ENCODE measurements at regions not wholly inside any gene's neighbourhood (a gene's known extent, or its start where the extent isn't known, plus 50 kb on each side); places are given as distances from the start of the nearest gene placed in this dataset.

DNA sequence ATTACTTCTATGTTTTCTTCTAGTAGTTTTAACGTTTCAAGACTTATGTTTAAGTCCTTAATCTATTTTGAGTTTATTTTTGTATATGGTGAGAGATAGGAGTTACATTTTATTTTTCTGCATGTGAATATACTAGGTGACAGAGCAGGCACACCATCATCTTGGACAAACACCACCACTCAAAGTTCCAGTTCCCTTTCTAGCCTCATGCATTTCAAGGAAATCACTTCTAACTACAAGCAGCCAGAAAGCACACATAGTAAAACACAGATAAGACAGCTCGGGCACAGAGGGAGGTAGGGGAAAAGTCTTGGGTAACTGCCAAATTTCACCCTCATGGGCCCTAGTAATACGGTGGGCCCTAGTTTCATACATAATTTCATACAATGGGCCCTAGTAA is 609.4 kb upstream of the HS3ST5 start:
- TF ChIP-seq, protein P1, sequence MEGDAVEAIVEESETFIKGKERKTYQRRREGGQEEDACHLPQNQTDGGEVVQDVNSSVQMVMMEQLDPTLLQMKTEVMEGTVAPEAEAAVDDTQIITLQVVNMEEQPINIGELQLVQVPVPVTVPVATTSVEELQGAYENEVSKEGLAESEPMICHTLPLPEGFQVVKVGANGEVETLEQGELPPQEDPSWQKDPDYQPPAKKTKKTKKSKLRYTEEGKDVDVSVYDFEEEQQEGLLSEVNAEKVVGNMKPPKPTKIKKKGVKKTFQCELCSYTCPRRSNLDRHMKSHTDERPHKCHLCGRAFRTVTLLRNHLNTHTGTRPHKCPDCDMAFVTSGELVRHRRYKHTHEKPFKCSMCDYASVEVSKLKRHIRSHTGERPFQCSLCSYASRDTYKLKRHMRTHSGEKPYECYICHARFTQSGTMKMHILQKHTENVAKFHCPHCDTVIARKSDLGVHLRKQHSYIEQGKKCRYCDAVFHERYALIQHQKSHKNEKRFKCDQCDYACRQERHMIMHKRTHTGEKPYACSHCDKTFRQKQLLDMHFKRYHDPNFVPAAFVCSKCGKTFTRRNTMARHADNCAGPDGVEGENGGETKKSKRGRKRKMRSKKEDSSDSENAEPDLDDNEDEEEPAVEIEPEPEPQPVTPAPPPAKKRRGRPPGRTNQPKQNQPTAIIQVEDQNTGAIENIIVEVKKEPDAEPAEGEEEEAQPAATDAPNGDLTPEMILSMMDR (IDR thresholded peaks at IDR 0.05), result no peak
- Mint-ChIP-seq H3K36me3 (no peaks in the 10 kb centered on the region), H3K4me3 (no peak overlapping the region), H3K9me3 (peaks cover 0 to 8% (median 0%) of the 10 kb centered on the region in 7 donors), H3K27ac (no peak overlapping the region), H3K27me3 (ENCODE audit: low read depth in 3 of 3) (no peaks in the 10 kb centered on the region), H3K4me1 (no peaks in the 10 kb centered on the region)
- WGBS (ENCODE audit: insufficient coverage), result no CpG with 5 or more reads among the region's 3 CpGs
- Histone ChIP-seq H3K27ac (ENCODE audit: low read depth in 1 of 2, low read length in 2 of 2) (no peak overlapping the region), H2AFZ (ENCODE audit: insufficient read depth, low read depth, low read length, poor library complexity, severe bottlenecking) (no peak overlapping the region), H4K20me1 (ENCODE audit: insufficient read depth, low read length) (no peaks in the 10 kb centered on the region), H3K4me1 (ENCODE audit: control insufficient read depth in 1 of 2, insufficient read depth in 2 of 2, low read length in 2 of 2) (no peaks in the 10 kb centered on the region), H3K4me3 (replicated peaks in 1 of 3; ENCODE audit: low read depth in 2 of 3, low read length in 3 of 3) (no peak overlapping the region), H3K79me2 (ENCODE audit: insufficient read depth, low read length) (no peaks in the 10 kb centered on the region), H3K27me3 (ENCODE audit: control insufficient read depth in 2 of 2, insufficient read depth in 2 of 2, low read length in 2 of 2) (no peaks in the 10 kb centered on the region), H3K4me2 (replicated peaks; ENCODE audit: extremely low read depth, low read length, poor library complexity, severe bottlenecking) (no peak overlapping the region), H3K9me3 (replicated peaks in 1 of 2; ENCODE audit: control insufficient read depth in 1 of 2, insufficient read depth in 1 of 2, low read length in 2 of 2) (peaks cover 0 to 3% of the 10 kb centered on the region in 2 donors), H3K36me3 (replicated peaks in 1 of 2; ENCODE audit: control insufficient read depth in 1 of 2, insufficient read depth in 2 of 2, low read length in 2 of 2) (no peaks in the 10 kb centered on the region), H3K9ac (ENCODE audit: insufficient read depth, low read length, poor library complexity, severe bottlenecking) (no peak overlapping the region)
- no peak for DNase-seq
- intact Hi-C loops (cut with micrococcal nuclease), result no loop called here

DNA sequence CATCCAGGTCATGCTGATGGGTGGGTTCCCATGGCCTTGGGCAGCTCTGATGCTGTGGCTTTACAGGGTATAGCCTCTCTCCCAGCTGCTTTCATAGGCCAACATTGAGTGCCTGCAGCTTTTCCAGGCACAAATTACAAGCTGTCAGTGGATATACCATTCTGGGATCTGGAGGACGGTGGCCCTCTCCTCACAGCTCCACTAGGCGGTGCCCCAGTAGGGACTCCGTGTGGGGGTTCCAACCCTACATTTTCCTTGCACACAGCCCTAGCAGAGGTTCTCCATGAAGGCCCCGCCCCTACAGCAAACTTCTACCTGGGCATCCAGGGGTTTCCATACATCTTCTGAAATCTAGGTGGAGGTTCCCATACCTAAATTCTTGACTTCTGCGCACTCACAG is 602.6 kb upstream of the HS3ST5 start:
- Histone ChIP-seq H3K27me3 (ENCODE audit: control insufficient read depth in 2 of 2, insufficient read depth in 2 of 2, low read length in 2 of 2) (no peaks in the 10 kb centered on the region), H4K20me1 (ENCODE audit: insufficient read depth, low read length) (no peaks in the 10 kb centered on the region), H3K4me2 (replicated peaks; ENCODE audit: extremely low read depth, low read length, poor library complexity, severe bottlenecking) (no peak overlapping the region), H3K79me2 (ENCODE audit: insufficient read depth, low read length) (no peaks in the 10 kb centered on the region), H3K4me3 (replicated peaks in 1 of 3; ENCODE audit: low read depth in 2 of 3, low read length in 3 of 3) (no peak overlapping the region), H2AFZ (ENCODE audit: insufficient read depth, low read depth, low read length, poor library complexity, severe bottlenecking) (no peak overlapping the region), H3K9ac (ENCODE audit: insufficient read depth, low read length, poor library complexity, severe bottlenecking) (no peak overlapping the region), H3K27ac (ENCODE audit: low read depth in 1 of 2, low read length in 2 of 2) (no peak overlapping the region), H3K4me1 (ENCODE audit: control insufficient read depth in 1 of 2, insufficient read depth in 2 of 2, low read length in 2 of 2) (no peaks in the 10 kb centered on the region), H3K9me3 (replicated peaks in 1 of 2; ENCODE audit: control insufficient read depth in 1 of 2, insufficient read depth in 1 of 2, low read length in 2 of 2) (peaks cover 3 to 8% of the 10 kb centered on the region in 2 donors), H3K36me3 (replicated peaks in 1 of 2; ENCODE audit: control insufficient read depth in 1 of 2, insufficient read depth in 2 of 2, low read length in 2 of 2) (no peaks in the 10 kb centered on the region)
- Mint-ChIP-seq H3K27me3 (ENCODE audit: low read depth in 3 of 3) (no peaks in the 10 kb centered on the region), H3K36me3 (no peaks in the 10 kb centered on the region), H3K4me3 (no peak overlapping the region), H3K4me1 (no peaks in the 10 kb centered on the region), H3K27ac (no peak overlapping the region), H3K9me3 (peaks cover 0 to 6% (median 3%) of the 10 kb centered on the region in 7 donors)
- DNase-seq, result no peak
- intact Hi-C loops (cut with micrococcal nuclease), result no loop called here
- 94% methylated on average over 3 of the region's 5 CpGs for WGBS (ENCODE audit: insufficient coverage)
- TF ChIP-seq, protein P1 (IDR thresholded peaks at IDR 0.05), result no peak
